Esophagus squamous epithelium (tissue), 5 donors: ENCODE measurements at regions not wholly inside any gene's neighbourhood (a gene's known extent, or its start where the extent isn't known, plus 50 kb on each side); places are given as distances from the start of the nearest gene placed in this dataset.

Experiments
- DNase-seq: peaks from one replicate; lab custom pipeline; 2025; lab: John Stamatoyannopoulos, UW
- H3K27ac ChIP-seq, 4 donors: fragments of 200-600 bp; sonication (generic); one replicate each; pipeline ENCODE4 v1.5.1; 2016 to 2019; ENCODE audit warnings: mild to moderate bottlenecking in 1 of 4
- H3K27me3 ChIP-seq, 4 donors: fragments of 200-600 bp; sonication (generic); 1 replicate in 3 of 4; 2 replicates in 1 of 4; pipeline versions ENCODE4 v1.5.1 to v1.6.0; 2017 to 2021; ENCODE audit warnings: antibody characterized with exemption in 1 of 4
- H3K36me3 ChIP-seq, 3 donors: fragments of 200-600 bp; sonication (generic); one replicate each; pipeline ENCODE4 v1.5.1; 2016 to 2019
- H3K4me1 ChIP-seq, 3 donors: fragments of 200-600 bp; sonication (generic); one replicate each; pipeline ENCODE4 v1.5.1; 2017 to 2019
- H3K4me3 ChIP-seq, 4 donors: fragments of 200-600 bp; sonication (generic); 1 replicate in 3 of 4; 2 replicates in 1 of 4; pipeline ENCODE4 v1.5.1; 2016 to 2019; ENCODE audit warnings: mild to moderate bottlenecking in 2 of 4, moderate library complexity in 1 of 4
- H3K9me3 ChIP-seq, 3 donors: fragments of 200-600 bp; sonication (generic); one replicate each; pipeline ENCODE4 v1.5.1; 2016 to 2019
- POLR2A ChIP-seq, 4 donors: fragments of 450-650 bp; IDR thresholded peaks; one replicate each; pipeline ENCODE4 v1.6.1; 2017; ENCODE audit warnings: antibody characterized with exemption in 4 of 4, mild to moderate bottlenecking in 4 of 4, moderate library complexity in 3 of 4
- WGBS, 2 donors: methylation state at CpG; one replicate each; pipeline ENCODE4 v1.1.5; 2018; 5-methylcytosine and 5-hydroxymethylcytosine counted together
- intact Hi-C: fragments of 100-400 bp; cut with DNase I; formaldehyde crosslinking; loops from one replicate; pipeline ENCODE4 v1.15.0; 2022
- TF ChIP-seq, protein P1 (sequence below), 6 experiments: fragments of 450-650 bp in 4 of 6; fragments of 200-600 bp in 2 of 6; sonication (generic) in 2 of 6; IDR thresholded peaks; one replicate each; pipeline ENCODE4 v1.5.1; 2016 to 2019; ENCODE audit warnings: antibody characterized with exemption in 6 of 6, mild to moderate bottlenecking in 4 of 6, moderate library complexity in 4 of 6
- donor health status: DM: yes; HTN: yes; CAD: no.

- Histone ChIP-seq H3K4me3 (no peak overlapping the region), H3K4me1 (no peaks in the 10 kb centered on the region), H3K27me3 (peaks cover 0 to 13% (median 0%) of the 10 kb centered on the region in 4 donors), H3K27ac (no peak overlapping the region), H3K9me3 (no peaks in the 10 kb centered on the region), H3K36me3 (no peaks in the 10 kb centered on the region)
- no peak for DNase-seq
- WGBS, 2 donors = 36 to 48% methylated on average over 4 of the region's 4 CpGs
- TF ChIP-seq, protein P1, sequence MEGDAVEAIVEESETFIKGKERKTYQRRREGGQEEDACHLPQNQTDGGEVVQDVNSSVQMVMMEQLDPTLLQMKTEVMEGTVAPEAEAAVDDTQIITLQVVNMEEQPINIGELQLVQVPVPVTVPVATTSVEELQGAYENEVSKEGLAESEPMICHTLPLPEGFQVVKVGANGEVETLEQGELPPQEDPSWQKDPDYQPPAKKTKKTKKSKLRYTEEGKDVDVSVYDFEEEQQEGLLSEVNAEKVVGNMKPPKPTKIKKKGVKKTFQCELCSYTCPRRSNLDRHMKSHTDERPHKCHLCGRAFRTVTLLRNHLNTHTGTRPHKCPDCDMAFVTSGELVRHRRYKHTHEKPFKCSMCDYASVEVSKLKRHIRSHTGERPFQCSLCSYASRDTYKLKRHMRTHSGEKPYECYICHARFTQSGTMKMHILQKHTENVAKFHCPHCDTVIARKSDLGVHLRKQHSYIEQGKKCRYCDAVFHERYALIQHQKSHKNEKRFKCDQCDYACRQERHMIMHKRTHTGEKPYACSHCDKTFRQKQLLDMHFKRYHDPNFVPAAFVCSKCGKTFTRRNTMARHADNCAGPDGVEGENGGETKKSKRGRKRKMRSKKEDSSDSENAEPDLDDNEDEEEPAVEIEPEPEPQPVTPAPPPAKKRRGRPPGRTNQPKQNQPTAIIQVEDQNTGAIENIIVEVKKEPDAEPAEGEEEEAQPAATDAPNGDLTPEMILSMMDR (IDR thresholded peaks at IDR 0.05) = no peak
- no peak for TF ChIP-seq POLR2A (IDR thresholded peaks at IDR 0.05)
- intact Hi-C loops = no loop called here
Observed at GRCh38 chr7:21353388-21353780, 74.5 kb upstream of the SP4 start.

GRCh38 chr7:21354284-21354683 is 73.6 kb upstream of the SP4 start:
- H3K4me3 ChIP-seq = no peak overlapping the region
- no peak for DNase-seq
- H3K27me3 ChIP-seq = peaks cover 0 to 13% (median 0%) of the 10 kb centered on the region in 4 donors
- H3K9me3 ChIP-seq = no peaks in the 10 kb centered on the region
- H3K27ac ChIP-seq = no peak overlapping the region
- TF ChIP-seq, protein P1 (IDR thresholded peaks at IDR 0.05) = no peak
- TF ChIP-seq POLR2A (IDR thresholded peaks at IDR 0.05) = no peak
- intact Hi-C loops = no loop called here
- 74 to 78% methylated on average over 5 of the region's 5 CpGs for WGBS, 2 donors
- no peaks in the 10 kb centered on the region for H3K4me1 ChIP-seq
- no peaks in the 10 kb centered on the region for H3K36me3 ChIP-seq

- 19 to 43% methylated on average over 2 of the region's 2 CpGs for whole genome bisulfite sequencing, 2 donors
- Histone ChIP-seq H3K4me1 (no peaks in the 10 kb centered on the region), H3K4me3 (no peak overlapping the region), H3K27ac (peak overlapping the region in 1 of 4 donors; percentile 47), H3K27me3 (peaks cover 0 to 17% (median 0%) of the 10 kb centered on the region in 4 donors), H3K9me3 (no peaks in the 10 kb centered on the region), H3K36me3 (no peaks in the 10 kb centered on the region)
- no peak for DNase-seq
- intact Hi-C loops = no loop called here
- TF ChIP-seq, protein P1 (IDR thresholded peaks at IDR 0.05) = no peak
- TF ChIP-seq POLR2A (IDR thresholded peaks at IDR 0.05) = no peak
Observed at GRCh38 chr7:21355406-21355874, 72.4 kb upstream of the SP4 start.

DNA sequence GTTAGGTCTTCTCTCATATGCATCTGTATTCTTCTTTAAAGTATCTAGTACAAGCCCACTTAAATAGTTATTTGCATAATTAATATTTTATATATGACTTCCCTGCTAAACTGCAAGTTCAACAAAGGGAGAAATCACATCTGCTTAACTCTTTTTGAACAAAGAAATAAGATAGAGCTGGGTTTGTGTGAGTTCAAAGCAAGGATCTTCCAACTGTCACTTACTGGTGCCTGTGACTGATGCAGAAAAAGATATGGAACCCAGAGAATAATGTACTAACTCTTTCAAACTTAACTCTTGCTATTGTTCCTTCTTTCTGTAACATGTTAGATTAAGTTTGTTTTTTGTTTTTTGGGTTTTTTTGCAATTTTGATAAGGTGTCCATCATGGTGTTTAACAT is 71.3 kb upstream of the SP4 start:
- H3K4me3 ChIP-seq = no peak overlapping the region
- no peak overlapping the region for H3K27ac ChIP-seq
- no peaks in the 10 kb centered on the region for H3K4me1 ChIP-seq
- DNase-seq = no peak
- H3K9me3 ChIP-seq = no peaks in the 10 kb centered on the region
- intact Hi-C loops = no loop called here
- H3K27me3 ChIP-seq = peaks cover 0 to 22% (median 0%) of the 10 kb centered on the region in 4 donors
- H3K36me3 ChIP-seq = no peaks in the 10 kb centered on the region
- TF ChIP-seq POLR2A (IDR thresholded peaks at IDR 0.05) = no peak
- TF ChIP-seq, protein P1 (IDR thresholded peaks at IDR 0.05) = no peak

DNA sequence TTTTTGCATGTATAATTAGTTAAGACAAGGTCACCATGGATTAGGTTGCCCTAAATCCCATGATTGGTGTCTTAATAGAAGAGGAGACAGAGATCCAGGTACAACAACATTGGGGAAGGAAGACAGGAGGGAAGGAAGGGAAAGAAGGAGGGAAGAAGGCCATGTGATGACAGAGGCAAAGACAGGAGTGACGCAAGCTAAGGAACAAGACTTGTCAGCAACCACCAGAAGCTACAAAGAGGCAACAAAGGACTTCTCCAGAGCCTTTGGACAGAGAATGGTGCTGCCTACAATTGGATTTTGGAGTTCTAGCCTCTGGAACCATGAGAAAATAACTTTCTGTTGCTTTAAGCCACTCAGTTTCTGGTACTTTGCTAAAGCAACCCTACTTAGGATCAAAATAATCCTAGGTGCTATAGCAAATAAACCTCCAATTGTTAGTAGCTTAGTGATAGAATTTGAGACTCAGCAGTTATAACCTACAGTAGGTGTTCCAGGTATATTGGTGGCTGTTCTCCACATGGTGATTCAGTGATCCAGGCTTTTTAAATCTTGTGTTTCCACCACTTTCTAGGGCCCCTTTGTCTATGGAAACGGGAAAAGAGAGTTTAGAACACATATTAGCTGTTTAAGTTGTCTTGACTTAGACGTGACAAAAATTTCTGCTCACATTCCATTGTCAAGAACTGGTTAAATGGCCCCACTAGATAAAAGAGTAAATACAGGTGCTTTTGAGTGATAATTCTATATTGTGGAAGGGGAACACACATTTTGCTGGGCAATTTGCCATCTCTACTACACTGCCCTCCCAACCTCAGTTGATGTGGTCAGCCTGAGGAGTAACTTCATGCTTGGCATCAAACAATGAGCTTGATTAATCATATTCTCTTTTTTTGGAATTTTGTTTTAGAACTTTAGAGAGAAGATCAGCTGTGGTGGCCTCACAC is 70.5 kb upstream of the SP4 start:
- DNase-seq = no peak
- no peak overlapping the region for H3K4me3 ChIP-seq
- no peak overlapping the region for H3K27ac ChIP-seq
- no peaks in the 10 kb centered on the region for H3K36me3 ChIP-seq
- TF ChIP-seq, protein P1 (IDR thresholded peaks at IDR 0.05) = no peak
- no peak for TF ChIP-seq POLR2A (IDR thresholded peaks at IDR 0.05)
- H3K4me1 ChIP-seq = no peaks in the 10 kb centered on the region
- 41 to 51% methylated on average over 3 of the region's 3 CpGs for WGBS, 2 donors
- H3K9me3 ChIP-seq = no peaks in the 10 kb centered on the region
- H3K27me3 ChIP-seq = peaks cover 0 to 22% (median 0%) of the 10 kb centered on the region in 4 donors
- intact Hi-C loops = no loop called here
